ENCODE measurements at regions not wholly inside any gene's neighbourhood (a gene's known extent, or its start where the extent isn't known, plus 50 kb on each side); places are given as distances from the start of the nearest gene placed in this dataset.
"Not testable (repeated sequence)": the region's sequence is repeated elsewhere in the genome, so short reads cannot be mapped to it uniquely, and the experiment has no call there.

- CTCF ChIA-PET, result no interaction called here
- Mint-ChIP-seq H3K4me3 (no peak overlapping the region), H3K9me3 (ENCODE audit: low read depth) (no peaks in the 10 kb centered on the region), H3K27me3 (no peaks in the 10 kb centered on the region), H3K27ac (no peak overlapping the region), H3K4me1 (no peaks in the 10 kb centered on the region), H3K36me3 (no peaks in the 10 kb centered on the region)
- DNase-seq, result no peak
- ATAC-seq, result no peak
Observed at GRCh38 chr21:23578027-23578426, 2029.3 kb downstream of the MRPL39 start.

GRCh38 chr21:23574932-23575331 lies 2032.3 kb downstream of the MRPL39 start:
- CTCF ChIA-PET, result no interaction called here

GRCh38 chr21:23548924-23549323 lies 2058.4 kb downstream of the MRPL39 start:
- ATAC-seq; DNase-seq; H3K27me3 Mint-ChIP-seq; H3K36me3 Mint-ChIP-seq; H3K27ac Mint-ChIP-seq; H3K4me1 Mint-ChIP-seq; CTCF ChIA-PET; H3K9me3 Mint-ChIP-seq (ENCODE audit: low read depth); H3K4me3 Mint-ChIP-seq: not testable (repeated sequence)

More at GRCh38 chr21:23574932-23575331, 2032.3 kb downstream of the MRPL39 start:
- H3K36me3 Mint-ChIP-seq, result no peaks in the 10 kb centered on the region
- DNase-seq (no peak), ATAC-seq (no peak)
- H3K9me3 Mint-ChIP-seq (ENCODE audit: low read depth), result no peaks in the 10 kb centered on the region
- no peak overlapping the region for H3K4me3 Mint-ChIP-seq
- no peaks in the 10 kb centered on the region for H3K4me1 Mint-ChIP-seq
- H3K27ac Mint-ChIP-seq, result no peak overlapping the region
- no peaks in the 10 kb centered on the region for H3K27me3 Mint-ChIP-seq

GRCh38 chr21:23543333-23543732 lies 2063.9 kb downstream of the MRPL39 start:
- Mint-ChIP-seq H3K9me3 (ENCODE audit: low read depth) (no peaks in the 10 kb centered on the region), H3K4me1 (no peaks in the 10 kb centered on the region), H3K4me3 (no peak overlapping the region), H3K27me3 (no peaks in the 10 kb centered on the region), H3K36me3 (no peaks in the 10 kb centered on the region), H3K27ac (no peak overlapping the region)
- CTCF ChIA-PET, result no interaction called here
- DNase-seq, result no peak
- ATAC-seq, result no peak

GRCh38 chr21:23542097-23542496 lies 2065.2 kb downstream of the MRPL39 start:
- Mint-ChIP-seq H3K36me3 (no peaks in the 10 kb centered on the region), H3K9me3 (ENCODE audit: low read depth) (no peaks in the 10 kb centered on the region), H3K4me1 (no peaks in the 10 kb centered on the region), H3K27ac (no peak overlapping the region), H3K27me3 (no peaks in the 10 kb centered on the region), H3K4me3 (no peak overlapping the region)
- ATAC-seq (no peak), DNase-seq (no peak)
- CTCF ChIA-PET, result no interaction called here

- Mint-ChIP-seq H3K27ac (no peak overlapping the region), H3K36me3 (no peaks in the 10 kb centered on the region), H3K9me3 (ENCODE audit: low read depth) (no peaks in the 10 kb centered on the region), H3K4me3 (no peak overlapping the region), H3K27me3 (no peaks in the 10 kb centered on the region), H3K4me1 (no peaks in the 10 kb centered on the region)
- CTCF ChIA-PET, result no interaction called here
- ATAC-seq (no peak), DNase-seq (no peak)
Observed at GRCh38 chr21:23541571-23541970, 2065.7 kb downstream of the MRPL39 start.

GRCh38 chr21:23534850-23535249 lies 2072.4 kb downstream of the MRPL39 start:
- Mint-ChIP-seq H3K4me3 (no peak overlapping the region), H3K27me3 (no peaks in the 10 kb centered on the region), H3K36me3 (no peaks in the 10 kb centered on the region), H3K27ac (no peak overlapping the region), H3K4me1 (no peaks in the 10 kb centered on the region), H3K9me3 (ENCODE audit: low read depth) (no peaks in the 10 kb centered on the region)
- no peak for ATAC-seq
- DNase-seq, result no peak
- CTCF ChIA-PET, result no interaction called here

- CTCF ChIA-PET, result no interaction called here
- Mint-ChIP-seq H3K9me3 (ENCODE audit: low read depth) (no peaks in the 10 kb centered on the region), H3K27ac (no peak overlapping the region), H3K4me1 (no peaks in the 10 kb centered on the region), H3K36me3 (no peaks in the 10 kb centered on the region), H3K4me3 (no peak overlapping the region), H3K27me3 (no peaks in the 10 kb centered on the region)
- no peak for DNase-seq
- ATAC-seq, result no peak
Observed at GRCh38 chr21:23531444-23531843, 2075.8 kb downstream of the MRPL39 start.

GRCh38 chr21:23524685-23525084 lies 2082.6 kb downstream of the MRPL39 start:
- H3K4me1 Mint-ChIP-seq, result no peaks in the 10 kb centered on the region
- H3K27me3 Mint-ChIP-seq, result no peaks in the 10 kb centered on the region
- no peak for DNase-seq
- CTCF ChIA-PET, result no interaction called here
- no peaks in the 10 kb centered on the region for H3K36me3 Mint-ChIP-seq
- no peak for ATAC-seq
- no peak overlapping the region for H3K4me3 Mint-ChIP-seq
- H3K9me3 Mint-ChIP-seq (ENCODE audit: low read depth), result peaks cover 3% of the 10 kb centered on the region
- no peak overlapping the region for H3K27ac Mint-ChIP-seq

GRCh38 chr21:23522751-23523150 lies 2084.5 kb downstream of the MRPL39 start:
- CTCF ChIA-PET, result no interaction called here
- peaks cover 3% of the 10 kb centered on the region for H3K9me3 Mint-ChIP-seq (ENCODE audit: low read depth)
- no peak overlapping the region for H3K4me3 Mint-ChIP-seq
- DNase-seq, result no peak
- no peak for ATAC-seq
- H3K36me3 Mint-ChIP-seq, result no peaks in the 10 kb centered on the region
- H3K4me1 Mint-ChIP-seq, result no peaks in the 10 kb centered on the region
- H3K27me3 Mint-ChIP-seq, result no peaks in the 10 kb centered on the region
- H3K27ac Mint-ChIP-seq, result no peak overlapping the region

- CTCF ChIA-PET, result no interaction called here
- no peaks in the 10 kb centered on the region for H3K4me1 Mint-ChIP-seq
- no peaks in the 10 kb centered on the region for H3K27me3 Mint-ChIP-seq
- no peaks in the 10 kb centered on the region for H3K9me3 Mint-ChIP-seq (ENCODE audit: low read depth)
- no peaks in the 10 kb centered on the region for H3K36me3 Mint-ChIP-seq
- H3K27ac Mint-ChIP-seq, result no peak overlapping the region
- ATAC-seq (no peak), DNase-seq (no peak)
- H3K4me3 Mint-ChIP-seq, result no peak overlapping the region
Observed at GRCh38 chr21:23507501-23507900, 2099.8 kb downstream of the MRPL39 start.

GRCh38 chr21:23496729-23497128 lies 2110.6 kb downstream of the MRPL39 start:
- H3K36me3 Mint-ChIP-seq, result no peaks in the 10 kb centered on the region
- CTCF ChIA-PET, result no interaction called here
- no peaks in the 10 kb centered on the region for H3K27me3 Mint-ChIP-seq
- DNase-seq, result no peak
- H3K4me3 Mint-ChIP-seq, result no peak overlapping the region
- H3K27ac Mint-ChIP-seq, result no peak overlapping the region
- H3K4me1 Mint-ChIP-seq, result no peaks in the 10 kb centered on the region
- no peak for ATAC-seq
- H3K9me3 Mint-ChIP-seq (ENCODE audit: low read depth), result peaks cover 4% of the 10 kb centered on the region

- no peak overlapping the region for H3K27ac Mint-ChIP-seq
- no peaks in the 10 kb centered on the region for H3K36me3 Mint-ChIP-seq
- H3K27me3 Mint-ChIP-seq, result no peaks in the 10 kb centered on the region
- ATAC-seq (no peak), DNase-seq (no peak)
- H3K4me1 Mint-ChIP-seq, result no peaks in the 10 kb centered on the region
- CTCF ChIA-PET, result no interaction called here
- no peak overlapping the region for H3K4me3 Mint-ChIP-seq
- peaks cover 4% of the 10 kb centered on the region for H3K9me3 Mint-ChIP-seq (ENCODE audit: low read depth)
Observed at GRCh38 chr21:23488245-23488644, 2119.0 kb downstream of the MRPL39 start.

- H3K27ac Mint-ChIP-seq, result no peak overlapping the region
- CTCF ChIA-PET, result no interaction called here
- H3K27me3 Mint-ChIP-seq, result no peaks in the 10 kb centered on the region
- H3K4me3 Mint-ChIP-seq, result no peak overlapping the region
- no peaks in the 10 kb centered on the region for H3K4me1 Mint-ChIP-seq
- H3K9me3 Mint-ChIP-seq (ENCODE audit: low read depth), result peaks cover 2% of the 10 kb centered on the region
- ATAC-seq, result no peak
- no peak for DNase-seq
- H3K36me3 Mint-ChIP-seq, result no peaks in the 10 kb centered on the region
Observed at GRCh38 chr21:23480591-23481270, 2126.6 kb downstream of the MRPL39 start.

- no peaks in the 10 kb centered on the region for H3K27me3 Mint-ChIP-seq
- CTCF ChIA-PET, result no interaction called here
- DNase-seq, result no peak
- H3K27ac Mint-ChIP-seq, result no peak overlapping the region
- H3K4me3 Mint-ChIP-seq, result no peak overlapping the region
- no peak for ATAC-seq
- H3K4me1 Mint-ChIP-seq, result no peaks in the 10 kb centered on the region
- H3K36me3 Mint-ChIP-seq, result no peaks in the 10 kb centered on the region
- peaks cover 2% of the 10 kb centered on the region for H3K9me3 Mint-ChIP-seq (ENCODE audit: low read depth)
Observed at GRCh38 chr21:23478381-23478780, 2128.9 kb downstream of the MRPL39 start.
